Natural killer cell (primary cell): ENCODE measurements at regions not wholly inside any gene's neighbourhood (a gene's known extent, or its start where the extent isn't known, plus 50 kb on each side); places are given as distances from the start of the nearest gene placed in this dataset.

Source experiments
- ATAC-seq, 3 donors: fragments of 150-1000 bp in 2 of 3; fragments of 200-7000 bp in 1 of 3; cut with Tn5 transposase; 1 replicate in 1 of 3; 2 replicates in 2 of 3; pipeline ENCODE4 v1.10.0; 2021; ENCODE audit warnings: mild to moderate bottlenecking in 2 of 3, moderate library complexity in 2 of 3
- DNase-seq, 2 donors: peaks; one replicate each; pipeline versions ENCODE4 v3.0.0 to v3.0.0-alpha.2; 2013 to 2021; ENCODE audit warnings: mixed read lengths in 1 of 2
- H3K27ac ChIP-seq: one replicate; pipeline ENCODE4 v1.5.1; 2013; ENCODE audit warnings: mild to moderate bottlenecking, low read length
- H3K27me3 ChIP-seq: one replicate; pipeline ENCODE4 v1.6.1; 2013; ENCODE audit warnings: low read length; ENCODE audit not compliant: control insufficient read depth, insufficient read depth
- H3K36me3 ChIP-seq: one replicate; pipeline ENCODE4 v1.6.1; 2013; ENCODE audit warnings: low read length; ENCODE audit not compliant: control insufficient read depth, insufficient read depth
- H3K4me1 ChIP-seq: one replicate; pipeline ENCODE4 v1.6.1; 2013; ENCODE audit warnings: low read length; ENCODE audit not compliant: control insufficient read depth, insufficient read depth
- H3K4me3 ChIP-seq: one replicate; pipeline ENCODE4 v1.5.1; 2013; ENCODE audit warnings: low read length
- H3K9me3 ChIP-seq: one replicate; pipeline ENCODE4 v1.6.1; 2013; ENCODE audit warnings: low read length; ENCODE audit not compliant: control insufficient read depth, insufficient read depth
- H3K27ac Mint-ChIP-seq, 2 donors: one replicate each; pipeline ENCODE4 v1.8.0; 2022; ENCODE audit warnings: mild to moderate bottlenecking in 2 of 2, mixed read lengths in 2 of 2, moderate library complexity in 1 of 2
- H3K27me3 Mint-ChIP-seq, 2 donors: one replicate each; pipeline ENCODE4 v1.8.0; 2022; ENCODE audit warnings: low read depth in 2 of 2, mixed read lengths in 2 of 2
- H3K36me3 Mint-ChIP-seq: one replicate; pipeline ENCODE4 v1.8.0; 2022; ENCODE audit warnings: mixed read lengths
- H3K4me1 Mint-ChIP-seq, 2 donors: one replicate each; pipeline ENCODE4 v1.8.0; 2022; ENCODE audit warnings: mixed read lengths in 2 of 2
- H3K4me3 Mint-ChIP-seq: one replicate; pipeline ENCODE4 v1.8.0; 2022; ENCODE audit warnings: mild to moderate bottlenecking, moderate library complexity, mixed read lengths
- H3K9me3 Mint-ChIP-seq, 2 donors: one replicate each; pipeline ENCODE4 v1.8.0; 2022; ENCODE audit warnings: mixed read lengths in 2 of 2
- WGBS: methylation state at CpG from one replicate; pipeline ENCODE4 v1.1.7; 2013; ENCODE audit warnings: missing lambda C conversion rate; ENCODE audit not compliant: insufficient coverage; 5-methylcytosine and 5-hydroxymethylcytosine counted together
- intact Hi-C: fragments of 100-400 bp; cut with micrococcal nuclease; formaldehyde crosslinking; loops from one replicate; pipeline ENCODE4 v1.14.2; 2022
- TF ChIP-seq, protein P1 (sequence below): fragments of 200-600 bp; IDR thresholded peaks from one replicate; pipeline ENCODE4 v1.8.0; 2022; ENCODE audit warnings: antibody characterized with exemption

DNA sequence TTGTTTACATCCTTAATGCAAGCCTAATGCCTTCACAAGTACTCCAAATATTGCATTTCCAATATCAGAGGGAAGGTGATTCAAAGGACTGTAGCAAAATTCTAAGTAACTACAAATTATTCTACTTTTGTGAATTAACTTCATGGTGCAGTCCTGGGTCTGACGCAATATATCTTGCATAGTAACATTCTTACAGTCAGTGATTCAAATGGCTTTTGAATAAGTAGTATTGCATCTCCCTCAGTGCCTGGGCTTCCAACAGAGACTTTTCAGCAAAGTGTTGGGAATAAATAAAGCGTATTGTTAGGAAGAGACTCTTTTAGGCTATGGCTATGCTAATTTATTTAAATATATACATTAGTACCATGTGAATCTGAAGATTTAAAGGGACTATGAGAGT lies 564.7 kb upstream of the COBL start:
- no CpG with 5 or more reads among the region's 2 CpGs for WGBS
- Mint-ChIP-seq H3K27me3 (no peaks in the 10 kb centered on the region), H3K4me1 (no peaks in the 10 kb centered on the region), H3K27ac (no peak overlapping the region), H3K4me3 (no peak overlapping the region), H3K36me3 (no peaks in the 10 kb centered on the region), H3K9me3 (peaks cover 10 to 14% of the 10 kb centered on the region in 2 donors)
- H3K36me3 ChIP-seq = no peaks in the 10 kb centered on the region
- no peak overlapping the region for H3K4me3 ChIP-seq
- TF ChIP-seq, protein P1, sequence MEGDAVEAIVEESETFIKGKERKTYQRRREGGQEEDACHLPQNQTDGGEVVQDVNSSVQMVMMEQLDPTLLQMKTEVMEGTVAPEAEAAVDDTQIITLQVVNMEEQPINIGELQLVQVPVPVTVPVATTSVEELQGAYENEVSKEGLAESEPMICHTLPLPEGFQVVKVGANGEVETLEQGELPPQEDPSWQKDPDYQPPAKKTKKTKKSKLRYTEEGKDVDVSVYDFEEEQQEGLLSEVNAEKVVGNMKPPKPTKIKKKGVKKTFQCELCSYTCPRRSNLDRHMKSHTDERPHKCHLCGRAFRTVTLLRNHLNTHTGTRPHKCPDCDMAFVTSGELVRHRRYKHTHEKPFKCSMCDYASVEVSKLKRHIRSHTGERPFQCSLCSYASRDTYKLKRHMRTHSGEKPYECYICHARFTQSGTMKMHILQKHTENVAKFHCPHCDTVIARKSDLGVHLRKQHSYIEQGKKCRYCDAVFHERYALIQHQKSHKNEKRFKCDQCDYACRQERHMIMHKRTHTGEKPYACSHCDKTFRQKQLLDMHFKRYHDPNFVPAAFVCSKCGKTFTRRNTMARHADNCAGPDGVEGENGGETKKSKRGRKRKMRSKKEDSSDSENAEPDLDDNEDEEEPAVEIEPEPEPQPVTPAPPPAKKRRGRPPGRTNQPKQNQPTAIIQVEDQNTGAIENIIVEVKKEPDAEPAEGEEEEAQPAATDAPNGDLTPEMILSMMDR = no peak
- H3K27me3 ChIP-seq = no peaks in the 10 kb centered on the region
- no peak overlapping the region for H3K27ac ChIP-seq
- H3K9me3 ChIP-seq = peaks cover 10% of the 10 kb centered on the region
- DNase-seq (no peak), ATAC-seq (no peak)
- intact Hi-C loops = no loop called here
- H3K4me1 ChIP-seq = no peaks in the 10 kb centered on the region

DNA sequence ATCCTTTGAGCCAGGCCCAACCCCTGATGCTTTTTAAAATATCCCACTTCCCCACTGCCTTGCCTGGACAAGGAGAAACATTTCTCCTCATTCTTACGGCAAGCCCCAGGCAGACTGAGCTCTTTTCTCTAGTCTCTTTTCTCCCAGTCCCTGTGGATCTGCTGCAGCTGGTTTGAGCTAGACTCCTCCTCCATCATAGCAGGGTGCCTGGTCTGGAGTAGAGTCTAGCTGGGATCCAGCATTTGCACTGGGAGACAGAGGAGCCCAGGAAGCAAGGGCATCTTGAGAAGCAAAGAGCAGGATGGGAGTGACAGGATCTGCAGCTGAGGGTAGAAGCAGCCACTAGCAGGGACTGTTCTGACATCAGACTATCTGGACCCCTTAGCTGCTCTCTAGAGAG lies 562.3 kb upstream of the COBL start:
- ATAC-seq (no peak), DNase-seq (no peak)
- H3K27me3 ChIP-seq = no peaks in the 10 kb centered on the region
- intact Hi-C loops = no loop called here
- H3K27ac ChIP-seq = no peak overlapping the region
- H3K36me3 ChIP-seq = no peaks in the 10 kb centered on the region
- no peak overlapping the region for H3K27ac Mint-ChIP-seq
- H3K4me1 Mint-ChIP-seq = no peaks in the 10 kb centered on the region
- no peaks in the 10 kb centered on the region for H3K27me3 Mint-ChIP-seq
- H3K9me3 ChIP-seq = peaks cover 10% of the 10 kb centered on the region
- 67% methylated on average over 1 of the region's 1 CpG for WGBS
- H3K4me3 ChIP-seq = no peak overlapping the region
- H3K4me1 ChIP-seq = no peaks in the 10 kb centered on the region
- TF ChIP-seq, protein P1 = no peak
- H3K36me3 Mint-ChIP-seq = no peaks in the 10 kb centered on the region
- no peak overlapping the region for H3K4me3 Mint-ChIP-seq
- peaks cover 7% of the 10 kb centered on the region in 2 donors for H3K9me3 Mint-ChIP-seq

GRCh38 chr7:51869452-51869851 lies 552.8 kb upstream of the COBL start:
- ATAC-seq = no peak
- H3K4me1 Mint-ChIP-seq = no peaks in the 10 kb centered on the region
- Histone ChIP-seq H3K9me3 (peaks cover 4% of the 10 kb centered on the region), H3K4me1 (no peaks in the 10 kb centered on the region), H3K27me3 (no peaks in the 10 kb centered on the region), H3K27ac (no peak overlapping the region), H3K36me3 (no peaks in the 10 kb centered on the region), H3K4me3 (no peak overlapping the region)
- no peaks in the 10 kb centered on the region for H3K36me3 Mint-ChIP-seq
- 72% methylated on average over 6 of the region's 6 CpGs for WGBS
- TF ChIP-seq, protein P1 = no peak
- H3K27ac Mint-ChIP-seq = no peak overlapping the region
- intact Hi-C loops = no loop called here
- H3K9me3 Mint-ChIP-seq = peaks cover 17% of the 10 kb centered on the region in 2 donors
- H3K27me3 Mint-ChIP-seq = no peaks in the 10 kb centered on the region
- no peak overlapping the region for H3K4me3 Mint-ChIP-seq
- DNase-seq = no peak

GRCh38 chr7:51867117-51867516 lies 550.5 kb upstream of the COBL start:
- no peak for DNase-seq
- H3K36me3 Mint-ChIP-seq = no peaks in the 10 kb centered on the region
- Histone ChIP-seq H3K4me1 (no peaks in the 10 kb centered on the region), H3K9me3 (peaks cover 4% of the 10 kb centered on the region), H3K27ac (no peak overlapping the region), H3K4me3 (no peak overlapping the region), H3K36me3 (no peaks in the 10 kb centered on the region), H3K27me3 (no peaks in the 10 kb centered on the region)
- TF ChIP-seq, protein P1 = no peak
- no peaks in the 10 kb centered on the region for H3K4me1 Mint-ChIP-seq
- intact Hi-C loops = no loop called here
- H3K4me3 Mint-ChIP-seq = no peak overlapping the region
- WGBS = 75% methylated on average over 1 of the region's 2 CpGs
- no peak for ATAC-seq
- H3K27ac Mint-ChIP-seq = no peak overlapping the region
- H3K27me3 Mint-ChIP-seq = no peaks in the 10 kb centered on the region
- H3K9me3 Mint-ChIP-seq = peaks cover 11 to 12% of the 10 kb centered on the region in 2 donors
